ENCODE measurements at regions not wholly inside any gene's neighbourhood (a gene's known extent, or its start where the extent isn't known, plus 50 kb on each side); places are given as distances from the start of the nearest gene placed in this dataset.

GRCh38 chr9:7974335-7974960 lies 174.9 kb upstream of the DMAC1 start:
- intact Hi-C loops (cut with micrococcal nuclease; ENCODE audit: unreplicated experiment) (no loop called here), in situ Hi-C loops (cut with HindIII; ENCODE audit: low pct_unique_long_range_greater_than_20kb, low sequenced_read_pairs) (no loop called here)
- H3K9me3 ChIP-seq (ENCODE audit: control insufficient read depth, insufficient read depth, low read depth, low read length) = no peaks in the 10 kb centered on the region
- ChIA-PET POLR2A (no interaction called here), CTCF (no interaction called here)
- no peak for TF ChIP-seq POLR2AphosphoS5 (IDR thresholded peaks at IDR 0.05; ENCODE audit: low read depth, low read length)
- TF ChIP-seq, protein P1, sequence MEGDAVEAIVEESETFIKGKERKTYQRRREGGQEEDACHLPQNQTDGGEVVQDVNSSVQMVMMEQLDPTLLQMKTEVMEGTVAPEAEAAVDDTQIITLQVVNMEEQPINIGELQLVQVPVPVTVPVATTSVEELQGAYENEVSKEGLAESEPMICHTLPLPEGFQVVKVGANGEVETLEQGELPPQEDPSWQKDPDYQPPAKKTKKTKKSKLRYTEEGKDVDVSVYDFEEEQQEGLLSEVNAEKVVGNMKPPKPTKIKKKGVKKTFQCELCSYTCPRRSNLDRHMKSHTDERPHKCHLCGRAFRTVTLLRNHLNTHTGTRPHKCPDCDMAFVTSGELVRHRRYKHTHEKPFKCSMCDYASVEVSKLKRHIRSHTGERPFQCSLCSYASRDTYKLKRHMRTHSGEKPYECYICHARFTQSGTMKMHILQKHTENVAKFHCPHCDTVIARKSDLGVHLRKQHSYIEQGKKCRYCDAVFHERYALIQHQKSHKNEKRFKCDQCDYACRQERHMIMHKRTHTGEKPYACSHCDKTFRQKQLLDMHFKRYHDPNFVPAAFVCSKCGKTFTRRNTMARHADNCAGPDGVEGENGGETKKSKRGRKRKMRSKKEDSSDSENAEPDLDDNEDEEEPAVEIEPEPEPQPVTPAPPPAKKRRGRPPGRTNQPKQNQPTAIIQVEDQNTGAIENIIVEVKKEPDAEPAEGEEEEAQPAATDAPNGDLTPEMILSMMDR (IDR thresholded peaks at IDR 0.05) = no peak
- no peak for TF ChIP-seq TCF7L2 (IDR thresholded peaks at IDR 0.05; ENCODE audit: low read depth, low read length)
- TF ChIP-seq, protein P2, sequence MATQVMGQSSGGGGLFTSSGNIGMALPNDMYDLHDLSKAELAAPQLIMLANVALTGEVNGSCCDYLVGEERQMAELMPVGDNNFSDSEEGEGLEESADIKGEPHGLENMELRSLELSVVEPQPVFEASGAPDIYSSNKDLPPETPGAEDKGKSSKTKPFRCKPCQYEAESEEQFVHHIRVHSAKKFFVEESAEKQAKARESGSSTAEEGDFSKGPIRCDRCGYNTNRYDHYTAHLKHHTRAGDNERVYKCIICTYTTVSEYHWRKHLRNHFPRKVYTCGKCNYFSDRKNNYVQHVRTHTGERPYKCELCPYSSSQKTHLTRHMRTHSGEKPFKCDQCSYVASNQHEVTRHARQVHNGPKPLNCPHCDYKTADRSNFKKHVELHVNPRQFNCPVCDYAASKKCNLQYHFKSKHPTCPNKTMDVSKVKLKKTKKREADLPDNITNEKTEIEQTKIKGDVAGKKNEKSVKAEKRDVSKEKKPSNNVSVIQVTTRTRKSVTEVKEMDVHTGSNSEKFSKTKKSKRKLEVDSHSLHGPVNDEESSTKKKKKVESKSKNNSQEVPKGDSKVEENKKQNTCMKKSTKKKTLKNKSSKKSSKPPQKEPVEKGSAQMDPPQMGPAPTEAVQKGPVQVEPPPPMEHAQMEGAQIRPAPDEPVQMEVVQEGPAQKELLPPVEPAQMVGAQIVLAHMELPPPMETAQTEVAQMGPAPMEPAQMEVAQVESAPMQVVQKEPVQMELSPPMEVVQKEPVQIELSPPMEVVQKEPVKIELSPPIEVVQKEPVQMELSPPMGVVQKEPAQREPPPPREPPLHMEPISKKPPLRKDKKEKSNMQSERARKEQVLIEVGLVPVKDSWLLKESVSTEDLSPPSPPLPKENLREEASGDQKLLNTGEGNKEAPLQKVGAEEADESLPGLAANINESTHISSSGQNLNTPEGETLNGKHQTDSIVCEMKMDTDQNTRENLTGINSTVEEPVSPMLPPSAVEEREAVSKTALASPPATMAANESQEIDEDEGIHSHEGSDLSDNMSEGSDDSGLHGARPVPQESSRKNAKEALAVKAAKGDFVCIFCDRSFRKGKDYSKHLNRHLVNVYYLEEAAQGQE (IDR thresholded peaks at IDR 0.05; ENCODE audit: insufficient read depth in 1 of 2, low read depth in 2 of 2, low read length in 1 of 2) = no peak
- TF ChIP-seq SIN3A (IDR thresholded peaks at IDR 0.05; ENCODE audit: borderline replicate concordance, insufficient read depth, low read depth, low read length) = no peak
- no peak for ATAC-seq
- DNase-seq (ENCODE audit: low read depth, low spot score) = no peak
- no peak overlapping the region for H3K4me3 ChIP-seq (ENCODE audit: low read depth in 2 of 2, low read length in 2 of 2)
- H3K27ac ChIP-seq (ENCODE audit: low read length) = no peak overlapping the region
- BruUV-seq (replicated peaks) = no TSS peak
- no peaks in the 10 kb centered on the region for H3K27me3 ChIP-seq (ENCODE audit: control insufficient read depth, insufficient read depth, low read length)
- no peaks in the 10 kb centered on the region for H3K4me1 ChIP-seq (ENCODE audit: control insufficient read depth, insufficient read depth, low read length)
- no peaks in the 10 kb centered on the region for H3K36me3 ChIP-seq (ENCODE audit: control insufficient read depth, insufficient read depth, low read length)

- no TSS peak for BruUV-seq (replicated peaks)
- Histone ChIP-seq H3K4me3 (ENCODE audit: low read depth in 2 of 2, low read length in 2 of 2) (no peak overlapping the region), H3K4me1 (ENCODE audit: control insufficient read depth, insufficient read depth, low read length) (no peaks in the 10 kb centered on the region), H3K9me3 (ENCODE audit: control insufficient read depth, insufficient read depth, low read depth, low read length) (no peaks in the 10 kb centered on the region), H3K36me3 (ENCODE audit: control insufficient read depth, insufficient read depth, low read length) (no peaks in the 10 kb centered on the region), H3K27me3 (ENCODE audit: control insufficient read depth, insufficient read depth, low read length) (no peaks in the 10 kb centered on the region), H3K27ac (ENCODE audit: low read length) (no peak overlapping the region)
- DNase-seq (ENCODE audit: low read depth, low spot score) (no peak), ATAC-seq (no peak)
- ChIA-PET POLR2A (no interaction called here), CTCF (no interaction called here)
- TF ChIP-seq TCF7L2 (IDR thresholded peaks at IDR 0.05; ENCODE audit: low read depth, low read length) = no peak
- no peak for TF ChIP-seq SIN3A (IDR thresholded peaks at IDR 0.05; ENCODE audit: borderline replicate concordance, insufficient read depth, low read depth, low read length)
- TF ChIP-seq, protein P1 (IDR thresholded peaks at IDR 0.05) = no peak
- TF ChIP-seq, protein P2 (IDR thresholded peaks at IDR 0.05; ENCODE audit: insufficient read depth in 1 of 2, low read depth in 2 of 2, low read length in 1 of 2) = no peak
- no peak for TF ChIP-seq POLR2AphosphoS5 (IDR thresholded peaks at IDR 0.05; ENCODE audit: low read depth, low read length)
- in situ Hi-C loops (cut with HindIII; ENCODE audit: low pct_unique_long_range_greater_than_20kb, low sequenced_read_pairs) = no loop called here
- intact Hi-C loops (cut with micrococcal nuclease; ENCODE audit: unreplicated experiment) = no loop called here
Observed at GRCh38 chr9:7973123-7973522, 173.5 kb upstream of the DMAC1 start.

All from Panc1 (cell line).